Stimulated activated CD4-positive, alpha-beta T cell treated with anti-CD3 and anti-CD28 coated beads, Interleukin-4, amount 100 ng/mL, for 1 hour (primary cell): ENCODE measurements at regions not wholly inside any gene's neighbourhood (a gene's known extent, or its start where the extent isn't known, plus 50 kb on each side); places are given as distances from the start of the nearest gene placed in this dataset.

Source experiments
- DNase-seq: peaks from one replicate; pipeline ENCODE4 v3.0.0-alpha.2; 2020

GRCh38 chr1:229037806-229038405 lies 233.0 kb upstream of the RAB4A start:
- no peak for DNase-seq

GRCh38 chr1:229040630-229041358 lies 230.1 kb upstream of the RAB4A start:
- DNase-seq, result no peak

- DNase-seq, result no peak
These were observed 229.0 kb upstream of the RAB4A start for GRCh38 chr1:229041946-229042345.

GRCh38 chr1:229042482-229042881 lies 228.4 kb upstream of the RAB4A start:
- no peak for DNase-seq

- no peak for DNase-seq
These were observed 227.8 kb upstream of the RAB4A start for GRCh38 chr1:229043115-229043514.

GRCh38 chr1:229046251-229046853 lies 224.6 kb upstream of the RAB4A start:
- no peak for DNase-seq

- DNase-seq, result no peak
These were observed 223.6 kb upstream of the RAB4A start for GRCh38 chr1:229047161-229047839.

GRCh38 chr1:229047840-229048620 lies 222.9 kb upstream of the RAB4A start:
- DNase-seq, result no peak

- no peak for DNase-seq
These were observed 222.0 kb upstream of the RAB4A start for GRCh38 chr1:229048896-229049295.

GRCh38 chr1:229056046-229056445 lies 214.9 kb upstream of the RAB4A start:
- DNase-seq, result no peak

GRCh38 chr1:229058111-229058561 lies 212.8 kb upstream of the RAB4A start:
- DNase-seq, result peak; percentile 17

GRCh38 chr1:229058729-229059128 lies 212.2 kb upstream of the RAB4A start:
- no peak for DNase-seq

- DNase-seq, result no peak
These were observed 211.0 kb upstream of the RAB4A start for GRCh38 chr1:229059671-229060539.

GRCh38 chr1:229062135-229062534 lies 208.8 kb upstream of the RAB4A start:
- DNase-seq, result no peak

GRCh38 chr1:229063154-229063773 lies 207.6 kb upstream of the RAB4A start:
- no peak for DNase-seq

- DNase-seq, result no peak
These were observed 206.4 kb upstream of the RAB4A start for GRCh38 chr1:229064320-229065168.

GRCh38 chr1:229065613-229066012 lies 205.3 kb upstream of the RAB4A start:
- no peak for DNase-seq

- DNase-seq, result no peak
These were observed 204.3 kb upstream of the RAB4A start for GRCh38 chr1:229066591-229066990.

- no peak for DNase-seq
These were observed 203.4 kb upstream of the RAB4A start for GRCh38 chr1:229067546-229067945.

- DNase-seq, result no peak
These were observed 202.5 kb upstream of the RAB4A start for GRCh38 chr1:229068270-229068987.
